GM19023 (cell line): ENCODE measurements at regions not wholly inside any gene's neighbourhood (a gene's known extent, or its start where the extent isn't known, plus 50 kb on each side); places are given as distances from the start of the nearest gene placed in this dataset.
"Not testable (repeated sequence)": the region's sequence is repeated elsewhere in the genome, so short reads cannot be mapped to it uniquely, and the experiment has no call there.

ENCODE experiments used
- ATAC-seq: cut with Tn5 transposase; IDR thresholded peaks from one replicate; pipeline ENCODE4 v1.9.1; 2021; ENCODE audit warnings: mild to moderate bottlenecking, moderate library complexity; ENCODE audit not compliant: unreplicated experiment

DNA sequence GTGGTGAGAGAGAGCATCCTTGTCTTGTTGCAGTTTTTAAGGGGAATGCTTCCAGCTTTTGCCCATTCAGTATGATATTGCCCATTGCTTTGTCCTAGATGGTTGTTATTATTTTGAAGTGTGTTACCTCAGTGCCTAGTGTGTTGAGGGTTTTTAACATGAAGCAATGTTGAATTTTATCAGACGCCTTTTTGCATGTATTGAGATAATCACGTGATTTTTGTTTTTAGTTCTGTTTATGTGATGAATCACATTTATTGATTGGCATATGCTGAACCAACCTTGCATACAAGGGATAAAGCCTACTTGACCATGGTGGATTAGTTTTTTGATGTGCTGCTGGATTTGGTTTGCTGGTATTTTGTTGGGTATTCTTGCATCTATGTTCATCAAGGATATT, 302.3 kb upstream of the G2E3 start:
- no peak for ATAC-seq

DNA sequence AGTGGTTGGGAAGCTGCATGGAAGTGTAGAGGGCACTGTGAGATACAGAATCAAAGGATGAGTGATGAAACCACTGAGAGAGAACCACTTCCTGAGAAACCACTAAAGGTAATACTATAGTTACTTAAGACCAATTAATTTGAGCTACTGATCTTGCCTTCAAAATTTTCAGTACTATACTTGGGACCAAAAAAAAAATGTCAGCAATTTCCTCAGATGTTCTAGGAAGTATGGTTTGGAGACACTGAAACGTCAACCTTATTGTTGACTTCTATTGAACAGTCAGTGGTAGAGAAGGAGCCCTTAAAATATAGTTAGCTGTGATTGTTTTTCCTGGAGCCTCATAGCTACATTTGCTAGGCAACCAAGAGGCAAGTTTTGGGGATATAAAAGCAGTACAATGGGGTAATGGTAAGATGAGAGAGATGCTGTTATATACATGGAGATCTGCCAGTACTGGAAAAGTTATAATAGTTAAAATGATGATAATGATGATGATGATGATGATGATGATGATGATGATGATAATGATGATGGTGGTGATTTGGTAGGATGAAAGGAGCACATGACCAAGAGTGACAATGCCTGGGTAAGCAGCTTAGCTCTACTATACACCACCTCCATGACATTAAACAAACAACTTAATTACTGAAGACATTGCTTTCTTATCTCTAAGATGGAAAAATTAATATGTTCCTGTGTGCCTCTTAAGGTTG, 300.9 kb upstream of the G2E3 start:
- ATAC-seq = no peak

DNA sequence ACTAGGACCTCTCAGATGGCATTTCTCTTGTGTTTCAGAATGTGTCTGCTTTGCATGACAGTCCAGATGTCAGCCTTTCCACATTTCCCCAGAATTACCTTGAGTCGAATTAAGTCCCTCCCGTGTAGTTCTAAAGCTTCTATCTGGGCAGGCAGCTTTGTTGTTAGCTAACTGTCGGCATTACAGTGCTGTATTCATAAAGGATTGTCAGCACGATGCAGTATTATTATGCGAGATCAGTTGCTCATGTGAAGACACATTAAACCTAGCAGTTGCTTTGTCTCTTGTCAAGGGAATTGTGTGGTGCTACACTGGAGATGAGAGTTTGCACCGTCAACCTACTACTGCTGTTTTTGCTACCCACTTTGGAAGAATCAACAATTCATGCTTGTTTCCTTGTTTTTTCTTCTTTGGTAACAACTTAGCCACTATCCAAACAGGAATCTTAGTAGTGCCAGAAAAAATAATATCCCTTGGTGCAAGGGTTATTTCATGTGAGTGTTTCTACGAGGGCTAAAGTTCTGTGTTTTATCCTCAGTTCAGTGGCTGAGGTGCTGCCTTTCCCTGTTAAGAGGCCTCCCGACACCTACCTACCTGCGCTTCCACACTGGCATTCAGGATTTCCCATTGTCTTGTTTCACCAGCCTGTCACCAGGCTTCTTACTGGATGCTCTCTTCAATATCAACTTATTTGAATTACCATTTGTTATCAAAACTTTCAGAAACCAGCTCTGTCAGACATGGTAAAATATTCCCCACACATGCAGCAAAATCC, 297.9 kb upstream of the G2E3 start:
- no peak for ATAC-seq

DNA sequence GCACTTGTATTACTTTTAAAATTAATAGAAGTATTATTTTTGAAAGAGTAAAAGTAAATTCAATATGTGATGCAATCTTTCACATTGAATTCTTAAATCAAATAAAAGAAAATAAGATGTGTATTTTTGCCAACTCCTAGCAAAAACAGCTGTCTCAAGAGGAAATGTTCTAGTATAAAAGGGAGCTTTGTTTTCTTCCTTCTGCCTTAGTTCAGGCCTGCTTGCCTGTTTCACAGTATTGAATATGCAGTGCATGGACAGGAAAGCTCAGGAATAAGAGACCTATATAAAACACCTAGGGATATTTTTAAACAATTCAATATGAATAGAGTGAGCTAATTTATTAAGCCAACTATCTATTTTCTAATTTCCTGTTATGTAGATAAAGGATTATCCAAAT, 294.8 kb upstream of the G2E3 start:
- no peak for ATAC-seq

DNA sequence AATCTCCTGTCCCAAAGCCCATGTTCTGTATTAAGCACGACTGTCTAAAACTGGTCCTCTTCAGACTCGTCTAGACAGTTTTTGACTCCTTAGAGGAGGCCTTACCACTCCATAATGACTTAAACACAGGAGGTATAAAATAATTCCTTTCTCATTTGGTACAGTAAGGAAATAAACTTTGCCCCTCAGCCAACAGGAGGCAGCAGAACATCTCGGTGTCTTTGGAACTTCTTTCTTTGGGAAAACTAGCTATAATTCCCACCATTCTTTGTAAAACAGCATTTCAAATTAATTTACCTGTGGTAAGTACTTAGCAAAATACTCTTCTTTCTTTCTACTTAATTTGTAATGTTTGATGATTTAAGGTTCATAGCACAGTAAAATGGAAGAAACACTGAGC, 292.7 kb upstream of the G2E3 start:
- no peak for ATAC-seq

DNA sequence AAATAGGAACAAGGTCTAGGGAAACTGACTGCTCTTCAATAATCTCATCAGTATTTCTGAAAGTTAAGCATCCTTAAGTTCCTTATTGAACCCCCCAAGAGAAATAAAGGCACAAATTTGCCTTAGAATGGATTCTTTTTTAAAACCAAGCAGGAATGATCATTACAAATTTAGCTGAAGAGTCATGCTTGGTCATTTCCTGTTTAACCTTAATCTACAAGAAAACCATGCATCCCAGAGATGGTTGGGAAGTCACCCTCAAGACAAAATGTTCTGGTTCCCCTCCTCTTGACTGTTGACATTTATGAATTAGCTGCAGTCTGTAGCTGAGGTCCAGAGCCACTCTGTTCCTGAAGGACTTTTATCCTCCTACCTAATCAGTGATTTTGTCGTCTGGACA, 291.8 kb upstream of the G2E3 start:
- no peak for ATAC-seq

DNA sequence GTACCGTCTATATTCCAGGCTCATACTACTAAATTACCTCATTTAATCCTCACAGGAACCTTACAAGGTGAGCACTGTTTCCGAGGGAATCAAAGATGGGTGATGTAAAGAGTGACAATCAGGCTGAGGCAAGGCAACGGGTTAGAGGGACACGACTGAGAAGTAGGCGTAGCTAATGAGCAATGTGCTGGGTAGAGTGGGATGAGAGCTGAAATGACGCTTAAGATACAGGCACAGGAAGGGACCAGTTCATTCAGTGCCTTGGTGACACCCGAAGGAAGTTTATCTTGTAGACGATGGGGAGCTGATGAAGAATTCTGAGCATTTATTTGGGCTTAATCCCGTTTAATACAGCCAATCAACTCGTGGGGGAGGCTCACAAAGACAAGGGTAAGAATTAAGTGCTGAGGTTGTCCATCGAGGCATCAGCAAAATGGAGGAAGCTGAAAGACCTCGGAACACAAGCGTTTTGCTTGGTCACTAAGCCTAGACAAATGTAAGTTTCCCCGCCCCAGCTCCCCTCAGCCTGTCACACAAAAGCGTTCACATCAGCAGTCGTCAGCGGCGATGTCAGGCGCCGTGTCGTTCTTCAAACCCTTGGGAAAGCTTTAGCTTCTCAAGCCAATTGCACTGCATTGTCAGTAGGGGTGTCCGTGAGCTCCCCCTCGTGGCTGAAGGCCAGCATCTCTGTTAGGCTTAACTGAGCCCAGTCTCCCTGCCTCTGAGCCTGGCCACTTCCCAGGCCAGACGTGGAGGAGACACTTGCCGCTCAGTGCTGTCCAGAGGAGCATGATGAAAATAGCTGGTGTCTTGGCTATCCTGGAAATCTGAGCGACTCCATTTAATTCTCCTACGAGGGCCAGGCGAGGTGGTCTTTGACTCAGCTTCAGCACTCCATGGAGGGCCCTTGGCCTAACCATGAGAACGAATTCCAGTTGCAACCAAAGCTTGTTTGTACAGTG, 288.5 kb upstream of the G2E3 start:
- ATAC-seq = peak; percentile 100

DNA sequence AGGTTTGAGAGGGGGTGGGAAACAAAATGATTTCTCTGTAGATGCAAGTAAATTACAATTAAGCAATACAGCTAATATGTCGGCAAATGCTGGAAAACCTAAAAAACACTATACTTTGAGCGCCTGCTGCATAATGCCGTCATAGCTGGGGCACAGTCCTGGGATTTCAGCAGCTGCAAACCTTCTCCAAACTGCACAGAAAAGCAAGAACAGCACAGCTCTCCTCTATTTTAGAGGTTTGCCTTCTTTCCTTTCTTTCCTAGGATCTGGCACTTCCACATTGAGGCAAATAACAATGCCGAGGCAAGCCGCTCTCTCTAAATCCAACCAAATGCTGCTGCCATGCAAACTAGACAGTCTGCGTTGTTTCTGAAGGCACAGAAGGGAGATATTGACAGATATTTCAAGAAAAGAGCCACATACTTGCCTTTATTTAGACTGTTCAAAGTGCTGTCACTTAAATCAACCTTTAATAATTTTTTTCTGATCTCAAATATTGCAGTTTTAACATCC, 287.1 kb upstream of the G2E3 start:
- no peak for ATAC-seq

DNA sequence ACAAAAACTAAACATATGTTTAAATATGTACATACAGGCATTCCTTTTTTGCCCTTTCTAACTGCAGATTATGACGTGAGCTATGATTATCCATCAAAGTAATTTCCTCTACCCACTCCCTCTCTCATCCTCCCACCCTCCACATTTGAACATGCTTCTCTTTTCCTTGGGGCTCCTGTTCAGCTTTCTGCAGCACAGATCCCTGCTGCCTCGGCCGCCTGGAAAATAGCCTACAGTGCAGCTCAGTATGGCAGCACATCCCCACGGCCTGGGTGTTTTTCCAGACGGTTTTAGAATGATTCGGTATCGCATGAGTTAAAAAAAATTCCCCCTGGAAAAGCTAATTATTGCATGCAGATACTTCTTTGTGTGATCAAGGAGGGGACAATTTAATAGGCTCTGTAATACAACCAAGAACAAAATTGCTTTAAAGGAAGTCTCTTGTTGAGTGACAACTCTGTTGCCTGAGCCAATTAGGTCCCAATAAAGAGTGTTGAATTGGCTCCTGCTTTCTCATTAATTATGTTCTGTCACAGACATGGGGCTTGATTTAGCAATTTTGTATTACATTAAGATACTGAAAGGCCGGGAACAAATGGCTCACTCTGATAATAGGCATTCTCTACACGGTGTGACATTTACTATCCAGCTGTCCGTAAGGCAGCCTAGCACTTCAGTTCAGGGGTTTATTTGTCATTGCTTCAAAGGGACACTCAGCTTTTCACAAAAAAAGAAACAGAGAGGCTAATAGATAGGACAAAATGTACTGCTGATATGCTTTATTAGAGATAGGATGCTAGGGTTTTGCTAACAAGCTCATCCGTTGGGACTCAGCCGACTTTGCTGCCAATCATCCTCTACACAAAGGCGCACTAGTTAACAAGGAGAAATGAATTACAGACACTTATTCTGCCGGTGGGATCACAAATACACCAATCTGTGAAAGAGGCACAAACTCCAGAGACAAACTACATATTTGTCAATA, 285.8 kb upstream of the G2E3 start:
- no peak for ATAC-seq

DNA sequence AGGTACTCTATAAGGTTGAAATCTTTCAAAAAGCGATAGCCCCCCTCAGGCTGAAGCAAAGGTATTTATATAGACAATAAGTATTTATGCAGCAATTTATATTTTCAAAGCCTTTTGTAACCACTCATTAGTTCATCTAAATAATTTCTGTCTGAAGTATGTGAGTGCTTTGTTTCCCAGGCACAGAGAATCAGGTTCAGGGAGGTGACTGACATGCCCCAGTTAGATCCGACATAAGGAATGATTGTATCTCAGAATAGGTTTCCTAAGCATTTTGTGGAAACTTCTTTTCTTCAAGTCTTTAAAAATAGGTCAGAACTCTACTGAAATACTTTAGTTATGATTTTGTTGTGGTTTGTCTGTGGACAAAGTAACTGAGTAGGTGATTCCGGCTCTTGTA, 283.4 kb upstream of the G2E3 start:
- ATAC-seq = no peak

DNA sequence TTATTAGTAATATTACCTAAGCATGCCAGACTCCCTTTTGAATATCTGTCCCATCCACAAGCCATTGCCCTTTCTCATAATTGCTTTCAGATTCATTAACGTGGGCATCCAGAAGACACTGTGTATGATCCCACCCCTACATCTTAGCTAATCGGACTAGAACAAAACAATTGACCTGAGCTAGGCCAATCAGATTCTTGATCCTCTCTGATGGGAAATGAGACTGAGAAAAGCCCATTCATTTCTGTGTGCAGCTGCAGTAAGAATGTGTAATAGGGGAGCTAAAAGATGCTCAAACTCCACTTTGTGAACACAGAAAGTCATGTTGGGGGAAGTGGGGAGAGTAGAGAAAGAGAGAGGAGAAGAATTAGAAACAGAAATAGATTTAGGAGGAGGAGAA, 281.7 kb upstream of the G2E3 start:
- ATAC-seq = no peak

DNA sequence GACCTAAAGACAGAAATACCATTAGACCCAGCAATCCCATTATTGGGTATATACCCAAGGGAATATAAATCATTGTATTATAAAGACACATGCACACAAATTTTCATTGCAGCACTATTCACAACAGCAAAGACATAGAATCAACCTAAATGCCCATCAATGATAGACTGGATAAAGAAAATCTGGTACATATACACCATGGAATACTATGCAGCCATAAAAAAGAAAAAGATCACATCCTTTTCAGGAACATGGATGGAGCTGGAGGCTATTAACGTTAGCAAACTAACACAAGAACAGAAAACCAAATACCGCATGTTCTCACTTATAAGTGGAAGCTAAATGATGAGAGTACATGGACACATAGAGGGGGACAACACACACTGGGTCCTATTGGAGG, 280.1 kb upstream of the G2E3 start:
- not testable (repeated sequence) for ATAC-seq

DNA sequence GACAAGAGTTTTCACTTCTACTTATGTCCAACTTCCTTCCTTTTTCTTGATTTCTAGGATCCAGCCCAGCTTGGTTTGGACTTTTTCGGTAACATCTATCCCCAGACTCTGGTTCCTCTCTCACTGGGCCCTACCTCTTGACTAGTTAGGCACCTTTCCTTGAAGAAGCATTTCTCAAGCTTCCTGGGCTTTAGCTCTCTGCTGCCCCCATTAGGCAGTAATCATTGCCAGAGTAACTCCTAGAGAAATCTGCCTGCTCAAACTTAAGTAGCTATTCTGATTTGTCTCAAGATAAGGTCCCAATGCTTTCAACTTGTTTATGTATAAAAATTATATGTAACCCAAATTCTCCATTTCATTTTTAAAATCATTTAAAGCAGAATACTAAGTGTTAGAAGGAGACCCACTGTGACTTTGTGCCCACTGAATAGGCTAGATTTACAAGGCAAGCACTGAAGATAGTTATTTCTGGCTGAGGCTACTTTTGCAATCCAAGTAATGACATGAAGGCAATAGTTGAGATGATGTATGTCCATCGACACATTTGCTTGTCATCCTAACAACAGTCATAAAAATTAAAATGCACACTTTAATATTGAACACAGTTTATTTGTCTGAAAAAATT, 275.0 kb upstream of the G2E3 start:
- ATAC-seq = no peak

DNA sequence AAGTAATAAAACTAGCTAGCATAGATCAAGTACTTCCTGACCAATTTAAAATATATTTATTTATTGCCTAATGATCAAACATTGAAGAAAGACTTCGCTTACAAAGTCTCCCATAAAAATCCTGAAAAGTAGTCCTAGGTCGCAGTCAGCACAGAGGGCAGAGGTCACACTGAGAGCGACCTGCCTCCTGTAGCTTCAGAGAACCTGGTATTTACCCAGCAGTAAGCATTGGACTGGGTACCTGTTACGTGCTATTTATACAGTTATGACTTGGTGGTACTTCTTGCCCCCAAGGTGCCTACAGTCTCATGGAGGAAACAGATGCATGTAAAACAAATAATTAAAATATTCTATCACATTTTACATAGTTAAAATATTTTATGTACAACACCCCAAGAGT, 274.1 kb upstream of the G2E3 start:
- no peak for ATAC-seq

DNA sequence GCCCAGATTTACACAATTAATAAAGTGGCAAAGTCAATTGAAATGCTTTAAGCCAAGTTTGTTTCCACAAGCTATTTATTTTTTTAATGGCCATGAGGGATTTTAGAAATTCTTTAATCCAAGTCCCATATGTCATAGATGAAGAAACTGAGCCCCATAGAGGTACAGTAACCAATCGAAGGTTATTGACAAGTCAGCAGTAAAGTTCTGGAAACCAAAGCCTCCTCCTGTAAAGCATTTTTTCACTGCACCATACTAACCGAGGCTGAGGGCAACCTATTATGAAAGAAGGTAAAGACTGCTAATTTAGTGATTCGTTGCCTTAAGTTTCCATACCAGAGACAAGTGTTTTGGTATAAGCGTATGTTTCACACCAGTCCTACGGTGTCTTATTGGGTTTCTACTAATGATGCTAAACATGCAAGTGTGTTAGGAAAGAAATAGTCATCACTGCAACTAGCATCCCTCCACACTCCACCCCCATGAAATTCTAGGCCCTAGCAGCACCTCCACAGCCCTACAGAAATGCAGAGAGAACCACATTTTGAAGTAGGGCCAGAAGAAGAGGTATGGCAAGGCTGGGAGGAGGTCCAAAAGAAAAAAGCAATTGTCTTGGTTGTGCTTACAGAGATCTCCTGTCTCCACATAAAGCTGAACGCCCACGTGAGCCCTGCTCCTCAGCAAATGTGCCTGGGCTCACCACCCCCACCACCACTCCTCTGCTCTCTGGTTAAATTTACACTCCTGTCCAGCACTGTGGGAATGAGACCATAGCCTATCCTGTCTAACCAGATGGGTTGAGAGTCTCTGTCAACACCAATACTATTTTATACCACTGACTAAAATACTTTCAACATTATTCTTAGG, 271.1 kb upstream of the G2E3 start:
- no peak for ATAC-seq

DNA sequence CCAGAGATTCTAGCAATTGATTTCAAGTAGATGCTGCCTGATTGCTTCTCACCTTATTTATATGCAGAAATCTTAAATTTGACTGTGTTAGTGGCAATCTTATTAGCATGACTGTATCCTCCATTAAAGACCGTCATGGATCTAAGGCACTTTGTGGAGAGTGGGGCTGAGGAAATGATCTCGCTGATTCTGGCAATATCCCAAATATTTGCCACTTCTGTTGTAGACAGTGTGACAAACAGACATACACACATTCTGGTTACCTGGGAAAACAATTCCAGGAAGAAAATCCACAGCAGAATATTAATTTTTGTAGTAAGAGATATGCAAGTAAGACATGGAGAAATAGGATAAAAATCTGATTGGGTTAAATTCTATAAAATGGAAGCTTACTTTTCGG, 269.0 kb upstream of the G2E3 start:
- ATAC-seq = no peak

DNA sequence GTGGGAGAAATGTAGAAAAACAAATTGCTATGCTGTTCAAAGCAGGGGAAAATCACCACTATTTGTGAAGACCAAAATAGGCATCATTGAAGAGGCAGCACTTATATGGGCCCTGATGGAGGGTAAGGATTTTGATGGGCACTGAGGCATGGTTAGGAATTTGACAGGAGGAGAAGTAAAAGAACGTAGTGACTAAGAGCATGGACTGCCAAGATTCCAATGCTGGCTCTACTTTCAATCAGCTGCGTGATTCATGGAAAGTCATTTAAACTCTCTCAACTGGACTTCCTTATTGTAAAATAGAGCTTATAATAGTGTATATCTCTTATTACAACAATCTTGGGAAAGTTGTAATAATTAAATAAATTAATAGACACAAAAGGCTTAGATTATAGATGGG, 267.7 kb upstream of the G2E3 start:
- ATAC-seq = no peak

DNA sequence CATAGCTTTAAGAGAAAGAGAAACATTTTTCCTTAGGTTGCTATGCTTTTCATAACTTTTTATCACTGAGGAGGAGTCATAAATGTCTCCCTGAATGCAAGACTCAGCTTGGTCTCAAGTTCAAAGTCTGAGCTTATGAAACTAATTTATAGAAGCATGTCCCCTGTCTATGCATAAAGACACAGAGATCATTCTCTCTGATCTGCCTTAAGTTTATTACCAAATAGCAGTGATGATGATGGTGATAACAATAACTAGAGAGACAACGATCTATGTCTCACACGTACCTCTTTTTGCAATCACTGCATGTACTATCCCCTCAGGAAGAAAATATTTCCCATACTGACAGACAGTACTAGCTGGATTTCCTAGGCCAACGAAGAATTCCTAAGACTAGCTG, 266.4 kb upstream of the G2E3 start:
- no peak for ATAC-seq

DNA sequence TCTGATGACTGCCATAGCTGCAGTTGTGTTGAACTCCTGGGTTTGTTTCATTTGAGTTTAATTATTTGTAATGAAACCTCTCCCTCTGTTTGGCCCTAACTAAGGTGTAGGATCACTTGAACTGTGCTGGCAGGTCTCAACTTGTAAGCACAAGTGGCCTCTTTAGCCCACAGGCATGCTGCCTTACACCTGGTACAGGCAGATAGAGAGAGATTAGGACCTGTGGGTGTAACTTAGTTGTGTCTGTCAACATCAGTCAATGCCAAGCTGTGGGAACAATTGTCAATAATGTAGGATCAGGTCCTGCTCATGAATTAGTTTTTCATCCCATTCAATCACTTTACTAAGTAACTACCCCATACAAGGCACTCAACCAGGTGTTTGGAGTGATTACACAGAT, 263.0 kb upstream of the G2E3 start:
- no peak for ATAC-seq
